Motor neuron (in vitro differentiated cells): ENCODE measurements at regions not wholly inside any gene's neighbourhood (a gene's known extent, or its start where the extent isn't known, plus 50 kb on each side); places are given as distances from the start of the nearest gene placed in this dataset.
"Not testable (repeated sequence)": the region's sequence is repeated elsewhere in the genome, so short reads cannot be mapped to it uniquely, and the experiment has no call there.

Source experiments
- ATAC-seq, 8 experiments: fragments of 200-7000 bp; cut with Tn5 transposase; replicated peaks in 6 of 8; 2 replicates each; pipeline ENCODE4 v1.8.0; 2021; ENCODE audit warnings: mild to moderate bottlenecking in 8 of 8, moderate library complexity in 8 of 8
- H3K27ac ChIP-seq, 2 donors: fragments of 250-450 bp; sonication (Bioruptor Pico); 2 replicates each; pipeline ENCODE4 v1.9.0; 2021; ENCODE audit warnings: antibody characterized with exemption in 2 of 2, mild to moderate bottlenecking in 2 of 2, moderate library complexity in 1 of 2
- H3K4me1 ChIP-seq, 2 donors: fragments of 250-450 bp; sonication (Bioruptor Pico); replicated peaks in 1 of 2; 2 replicates each; pipeline ENCODE4 v1.6.1; 2021; ENCODE audit warnings: antibody characterized with exemption in 2 of 2, mild to moderate bottlenecking in 2 of 2, moderate library complexity in 1 of 2
- H3K4me3 ChIP-seq, 5 donors: fragments of 250-450 bp; sonication (Bioruptor Pico); 2 replicates each; pipeline ENCODE4 v1.9.0; 2021; ENCODE audit warnings: antibody characterized with exemption in 5 of 5, mild to moderate bottlenecking in 5 of 5, moderate library complexity in 4 of 5
- WGBS, 10 experiments: fragments of 450-650 bp; shearing (Covaris generic); methylation state at CpG; one replicate each; pipeline ENCODE4 v1.0.0; 2022; 5-methylcytosine and 5-hydroxymethylcytosine counted together
- in situ Hi-C, 9 experiments: fragments of 400-800 bp; cut with MboI; loops; one replicate each; pipeline ENCODE4 v1.15.0; 2021; ENCODE audit warnings: low sequenced_read_pairs in 9 of 9, low pct_unique_long_range_greater_than_20kb in 2 of 9; ENCODE audit not compliant: unreplicated experiment in 9 of 9

GRCh38 chr15:95068701-95069521 is 837.5 kb downstream of the MCTP2 start:
- Histone ChIP-seq H3K4me1 (no peaks in the 10 kb centered on the region), H3K4me3 (no peak overlapping the region), H3K27ac (no peak overlapping the region)
- WGBS, 10 experiments: 51 to 96% (median 90%) methylated on average over 5 to 9 of the region's 11 CpGs; no CpG with 5 or more reads in 2 of the 10 experiments
- peak in 2 of 8 experiments; percentile 53 to 75 for ATAC-seq
- in situ Hi-C loops: no loop called here

DNA sequence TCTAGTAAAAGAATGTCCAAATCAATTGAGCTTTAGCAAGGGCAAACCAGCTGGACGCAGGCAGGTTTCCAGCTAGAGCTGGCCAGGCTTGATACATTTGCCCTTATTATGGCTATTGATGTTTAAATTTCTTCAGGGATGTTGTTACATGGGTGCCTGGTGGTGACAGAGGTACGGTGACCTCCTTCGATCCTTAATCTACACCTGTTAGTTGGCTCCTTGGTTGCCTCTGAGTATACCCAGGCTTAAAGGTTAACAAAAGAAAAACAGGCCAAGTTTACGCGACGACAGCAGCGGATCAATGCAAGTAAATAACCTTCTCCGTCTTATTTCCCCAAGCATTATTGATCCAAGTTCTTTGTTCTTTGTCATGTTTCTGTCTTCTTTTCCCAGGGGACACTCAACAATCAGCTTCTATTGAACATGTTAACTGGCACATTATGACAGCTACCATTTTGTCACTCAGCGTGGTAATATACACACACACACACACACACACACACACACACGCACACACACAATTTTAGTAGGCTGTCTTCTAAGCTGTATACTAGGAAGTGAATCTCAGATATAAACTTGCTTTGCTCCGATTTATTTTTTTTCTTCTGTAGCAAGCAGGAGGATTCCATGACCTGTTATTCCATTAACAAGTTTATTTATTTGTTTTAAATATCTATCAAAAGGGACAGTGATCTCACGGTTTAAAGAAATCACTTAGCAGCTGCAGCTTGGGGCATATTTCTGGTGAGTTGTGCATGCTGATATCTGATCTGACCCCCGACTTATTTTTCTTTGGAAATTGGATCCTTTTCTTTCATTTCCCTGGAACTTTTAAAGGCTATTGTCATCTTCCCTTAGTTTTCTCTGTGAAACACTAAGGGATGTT is 844.7 kb downstream of the MCTP2 start:
- ATAC-seq: peak in 2 of 8 experiments; percentile 18 to 63
- no peak overlapping the region for H3K27ac ChIP-seq
- 60 to 87% (median 74%) methylated on average over 3 to 13 of the region's 13 CpGs for WGBS, 10 experiments
- peaks cover 0 to 14% of the 10 kb centered on the region in 2 donors for H3K4me1 ChIP-seq
- no peak overlapping the region for H3K4me3 ChIP-seq
- in situ Hi-C loops: no loop called here

DNA sequence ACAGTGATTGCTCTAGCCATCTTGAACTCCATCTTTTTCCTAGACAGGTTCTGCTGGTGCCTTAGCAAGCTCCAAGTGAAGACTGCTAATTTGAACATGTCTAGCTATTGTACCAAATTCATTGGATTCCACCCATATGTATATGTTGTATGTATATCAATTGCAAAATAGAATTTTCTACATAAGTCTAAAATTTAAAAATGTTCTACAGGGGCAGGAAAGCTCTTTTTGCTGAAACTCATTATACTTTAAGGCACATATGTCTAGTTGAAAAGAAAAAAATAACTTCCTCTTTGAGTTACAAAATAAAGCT is 845.3 kb downstream of the MCTP2 start:
- peaks cover 0 to 14% of the 10 kb centered on the region in 2 donors for H3K4me1 ChIP-seq
- in situ Hi-C loops: no loop called here

GRCh38 chr15:95078003-95078402 is 846.6 kb downstream of the MCTP2 start:
- peaks cover 0 to 14% of the 10 kb centered on the region in 2 donors for H3K4me1 ChIP-seq
- 11 to 100% (median 83%) methylated on average over 1 to 2 of the region's 2 CpGs for WGBS, 10 experiments
- H3K4me3 ChIP-seq: no peak overlapping the region
- no peak overlapping the region for H3K27ac ChIP-seq
- in situ Hi-C loops: no loop called here
- ATAC-seq: no peak

More for the DNA sequence above, 845.3 kb downstream of the MCTP2 start:
- no peak overlapping the region for H3K27ac ChIP-seq
- H3K4me3 ChIP-seq: no peak overlapping the region
- ATAC-seq: no peak

- WGBS, 10 experiments: 60 to 100% (median 67%) methylated on average over 1 of the region's 1 CpG; no CpG with 5 or more reads in 5 of the 10 experiments
- H3K27ac ChIP-seq, H3K4me3 ChIP-seq, in situ Hi-C loops, ATAC-seq: not testable (repeated sequence)
- H3K4me1 ChIP-seq: peaks cover 0 to 14% of the 10 kb centered on the region in 2 donors
Measured at GRCh38 chr15:95080228-95080627, 848.9 kb downstream of the MCTP2 start.

DNA sequence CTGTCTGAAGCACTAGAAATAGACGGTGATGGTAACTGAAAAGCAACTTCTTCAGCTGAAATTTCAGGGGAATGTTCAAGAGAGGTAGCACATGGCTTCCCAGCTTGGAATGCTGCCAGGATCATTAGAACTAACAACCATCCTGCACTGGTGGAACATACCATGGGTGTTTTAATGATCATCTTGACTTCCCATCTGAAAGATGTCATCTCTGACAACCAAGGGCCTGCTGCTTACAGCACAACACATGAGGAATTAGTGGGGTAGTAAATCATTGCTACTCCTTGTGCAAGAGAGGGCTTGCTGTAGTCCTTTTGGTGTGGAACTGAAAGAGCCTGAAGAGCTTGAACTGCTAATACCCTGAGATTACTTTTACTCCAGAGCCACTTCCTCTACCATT is 853.7 kb downstream of the MCTP2 start:
- WGBS, 10 experiments: 0 to 91% (median 67%) methylated on average over 1 of the region's 1 CpG; no CpG with 5 or more reads in 5 of the 10 experiments
- peak in 4 of 8 experiments; percentile 31 to 55 (median 52) for ATAC-seq
- in situ Hi-C loops: no loop called here
- Histone ChIP-seq H3K4me1 (no peaks in the 10 kb centered on the region), H3K27ac (no peak overlapping the region), H3K4me3 (no peak overlapping the region)

- Histone ChIP-seq H3K27ac (no peak overlapping the region), H3K4me3 (no peak overlapping the region), H3K4me1 (peaks cover 4 to 6% of the 10 kb centered on the region in 2 donors)
- in situ Hi-C loops: no loop called here
- ATAC-seq: no peak
- 39 to 100% (median 86%) methylated on average over 1 to 5 of the region's 5 CpGs; no CpG with 5 or more reads in 1 of the 10 experiments for WGBS, 10 experiments
Measured at GRCh38 chr15:95086531-95087252, 855.3 kb downstream of the MCTP2 start.

- Histone ChIP-seq H3K27ac (no peak overlapping the region), H3K4me3 (no peak overlapping the region), H3K4me1 (peaks cover 4 to 6% of the 10 kb centered on the region in 2 donors)
- ATAC-seq: peak in 1 of 8 experiments; percentile 55
- in situ Hi-C loops: no loop called here
Measured at GRCh38 chr15:95087253-95087609, 855.9 kb downstream of the MCTP2 start.

DNA sequence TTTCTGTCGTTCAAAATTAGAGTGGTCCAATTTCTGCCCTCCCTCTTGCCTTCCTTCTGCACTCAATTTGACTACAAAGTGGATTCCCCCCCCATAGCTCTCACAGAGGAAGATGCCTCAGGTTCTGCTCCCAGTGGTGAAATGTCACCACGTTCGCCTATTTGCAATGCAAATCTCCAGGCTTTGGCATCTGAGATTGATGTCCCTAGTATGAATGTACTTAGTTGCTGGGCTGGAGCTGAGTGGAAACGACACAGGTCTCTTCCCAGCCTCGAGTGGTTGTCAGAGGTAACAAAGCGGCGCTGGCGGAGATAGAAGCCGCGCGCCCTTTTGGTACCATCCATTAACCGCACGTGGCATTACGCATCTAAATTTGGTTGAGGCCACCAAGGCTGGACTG is 860.1 kb downstream of the MCTP2 start:
- peaks cover 4 to 11% of the 10 kb centered on the region in 2 donors for H3K4me1 ChIP-seq
- in situ Hi-C loops: no loop called here
- no peak overlapping the region for H3K27ac ChIP-seq
- peak in 6 of 8 experiments; percentile 76 to 98 (median 84) for ATAC-seq
- WGBS, 10 experiments: 54 to 90% (median 60%) methylated on average over 1 to 9 of the region's 14 CpGs; no CpG with 5 or more reads in 1 of the 10 experiments
- no peak overlapping the region for H3K4me3 ChIP-seq

DNA sequence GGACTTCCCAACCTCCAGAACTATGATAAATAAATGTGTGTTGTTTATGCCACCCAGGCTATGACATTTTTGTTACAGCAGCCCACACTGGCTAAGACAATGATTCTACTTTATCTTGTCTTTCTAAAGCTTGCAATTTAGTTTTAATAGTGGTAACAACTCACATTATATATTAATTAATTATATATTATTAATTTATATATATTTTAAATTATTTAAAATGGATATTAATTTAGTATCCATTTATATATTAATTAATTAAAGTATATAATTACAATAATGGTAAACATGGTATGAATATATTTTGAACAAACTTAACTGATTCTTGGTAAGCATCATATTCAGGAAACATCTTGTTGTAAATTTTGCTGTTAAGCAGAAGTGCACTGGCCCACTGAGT is 863.9 kb downstream of the MCTP2 start:
- Histone ChIP-seq H3K4me3 (no peak overlapping the region), H3K4me1 (peaks cover 4 to 12% of the 10 kb centered on the region in 2 donors), H3K27ac (no peak overlapping the region)
- no peak for ATAC-seq
- in situ Hi-C loops: no loop called here

DNA sequence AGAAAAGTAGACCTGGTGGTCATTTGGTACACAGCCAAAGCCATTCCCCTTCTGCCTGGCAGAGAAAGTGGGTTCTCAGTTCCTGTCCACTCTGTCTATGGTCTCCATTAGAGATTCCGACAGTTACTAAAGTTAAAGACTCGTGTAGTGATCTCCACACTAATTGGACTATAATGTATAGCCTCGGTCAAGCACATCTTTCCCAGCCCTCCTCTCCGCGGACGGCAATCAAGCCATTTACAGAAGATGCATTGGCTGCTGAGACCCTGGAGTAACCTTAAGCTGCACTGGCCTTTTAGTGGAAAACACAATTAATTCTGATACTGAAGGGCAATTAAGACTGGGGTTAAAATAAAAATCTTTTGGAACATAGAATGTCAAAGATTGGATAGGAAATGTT is 865.3 kb downstream of the MCTP2 start:
- in situ Hi-C loops: no loop called here
- Histone ChIP-seq H3K4me3 (no peak overlapping the region), H3K4me1 (peaks cover 0 to 7% of the 10 kb centered on the region in 2 donors), H3K27ac (no peak overlapping the region)
- 34 to 100% (median 73%) methylated on average over 1 to 5 of the region's 6 CpGs; no CpG with 5 or more reads in 2 of the 10 experiments for WGBS, 10 experiments
- peak in 4 of 8 experiments; percentile 36 to 82 (median 54) for ATAC-seq

- in situ Hi-C loops: no loop called here
- Histone ChIP-seq H3K27ac (no peak overlapping the region), H3K4me1 (peaks cover 0 to 6% of the 10 kb centered on the region in 2 donors), H3K4me3 (no peak overlapping the region)
- 6 to 100% (median 78%) methylated on average over 1 to 2 of the region's 2 CpGs; no CpG with 5 or more reads in 1 of the 10 experiments for WGBS, 10 experiments
- no peak for ATAC-seq
Measured at GRCh38 chr15:95097361-95097760, 866.0 kb downstream of the MCTP2 start.

DNA sequence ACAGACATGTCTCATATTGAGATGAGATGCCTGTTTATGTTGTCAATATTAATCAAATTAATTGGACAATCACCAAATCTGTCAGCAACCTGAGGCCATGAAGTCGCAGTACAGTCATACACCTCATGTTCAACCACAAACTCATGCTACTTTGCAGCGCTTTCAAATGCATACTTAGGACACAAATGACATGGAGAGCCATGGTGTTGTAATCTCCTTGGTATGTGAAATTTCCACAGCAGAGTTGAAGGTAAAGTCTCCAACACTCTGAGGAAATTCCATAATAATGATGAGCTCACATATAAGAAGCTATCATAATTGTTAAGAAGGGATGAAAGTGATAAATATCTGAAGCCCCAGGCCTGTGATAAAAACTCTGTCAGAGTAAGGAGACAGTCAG is 873.9 kb downstream of the MCTP2 start:
- 0 to 100% (median 77%) methylated on average over 1 to 2 of the region's 2 CpGs; no CpG with 5 or more reads in 4 of the 10 experiments for WGBS, 10 experiments
- Histone ChIP-seq H3K4me1 (no peaks in the 10 kb centered on the region), H3K4me3 (no peak overlapping the region), H3K27ac (no peak overlapping the region)
- in situ Hi-C loops: no loop called here
- ATAC-seq: peak in 2 of 8 experiments; percentile 37 to 46
